IMR-90 (cell line): ENCODE measurements at regions not wholly inside any gene's neighbourhood (a gene's known extent, or its start where the extent isn't known, plus 50 kb on each side); places are given as distances from the start of the nearest gene placed in this dataset.
"Not testable (repeated sequence)": the region's sequence is repeated elsewhere in the genome, so short reads cannot be mapped to it uniquely, and the experiment has no call there.

Experiments
- ATAC-seq: fragments of 200-7000 bp; cut with Tn5 transposase; 2 replicates; pipeline ENCODE4 v1.9.1; 2020; ENCODE audit warnings: low read depth, mild to moderate bottlenecking, moderate library complexity
- BruUV-seq: library from RNA; stranded (reverse); fragments of 400-500 nt; replicated peaks from 2 replicates; lab custom pipeline; 2021; lab: Mats Ljungman, UMichigan
- CTCF ChIA-PET: fragments of 300-600 bp; formaldehyde crosslinking; extraction: SDS; loops from one replicate; lab custom pipeline; 2021; ENCODE audit warnings: antibody characterized with exemption; lab: Yijun Ruan, JAX
- POLR2A ChIA-PET: fragments of 300-600 bp; sonication (Branson Sonifier 250); formaldehyde crosslinking; loops from one replicate; lab custom pipeline; 2022; ENCODE audit warnings: antibody characterized with exemption; ENCODE audit not compliant: unreplicated experiment; lab: Charles Lee
- DNase-seq: peaks from one replicate; pipeline ENCODE4 v3.0.0; 2013
- H2AFZ ChIP-seq: replicated peaks from 2 replicates; pipeline ENCODE3; 2013; ENCODE audit warnings: low read length, mild to moderate bottlenecking; ENCODE audit not compliant: poor library complexity
- H2AK5ac ChIP-seq: 2 replicates; pipeline ENCODE4 v1.6.1; 2013; ENCODE audit warnings: low read depth, low read length, inconsistent platforms
- H2AK9ac ChIP-seq: replicated peaks from 2 replicates; pipeline ENCODE3; 2013; ENCODE audit warnings: mild to moderate bottlenecking, low read depth, low read length, moderate library complexity; ENCODE audit not compliant: poor library complexity
- H2BK120ac ChIP-seq: 2 replicates; pipeline ENCODE4 v1.6.1; 2013; ENCODE audit warnings: low read depth, low read length, inconsistent platforms
- H2BK15ac ChIP-seq: 3 replicates; pipeline ENCODE4 v1.6.1; 2013; ENCODE audit warnings: low read depth, low read length, inconsistent platforms
- H2BK20ac ChIP-seq: 2 replicates; pipeline ENCODE4 v1.6.1; 2013; ENCODE audit warnings: low read depth, mild to moderate bottlenecking, inconsistent platforms, low read length, moderate library complexity
- H2BK5ac ChIP-seq: 2 replicates; pipeline ENCODE4 v1.6.1; 2013; ENCODE audit warnings: mild to moderate bottlenecking, low read depth, low read length, inconsistent platforms; ENCODE audit not compliant: poor library complexity, severe bottlenecking
- H3K14ac ChIP-seq: replicated peaks from 2 replicates; pipeline ENCODE4 v1.6.1; 2013; ENCODE audit warnings: low read depth, low read length, inconsistent platforms
- H3K18ac ChIP-seq: 2 replicates; pipeline ENCODE4 v1.6.1; 2013; ENCODE audit warnings: low read depth, low read length, control low read depth
- H3K23ac ChIP-seq: 2 replicates; pipeline ENCODE4 v1.6.1; 2013; ENCODE audit warnings: low read depth, low read length, inconsistent platforms
- H3K27ac ChIP-seq: 2 replicates; pipeline ENCODE4 v1.5.1; 2013; ENCODE audit warnings: mild to moderate bottlenecking, control low read depth, low read length; ENCODE audit not compliant: insufficient read depth
- H3K27me3 ChIP-seq: 2 replicates; pipeline ENCODE4 v1.6.1; 2013; ENCODE audit warnings: low read length; ENCODE audit not compliant: control insufficient read depth, insufficient read depth
- H3K36me3 ChIP-seq: 2 replicates; pipeline ENCODE4 v1.6.1; 2013; ENCODE audit warnings: low read length, mixed read lengths; ENCODE audit not compliant: control insufficient read depth, insufficient read depth
- H3K4ac ChIP-seq: 2 replicates; pipeline ENCODE4 v1.6.1; 2013; ENCODE audit warnings: low read depth, low read length, inconsistent platforms
- H3K4me1 ChIP-seq: 2 replicates; pipeline ENCODE4 v1.6.1; 2013; ENCODE audit warnings: low read length, mixed read lengths; ENCODE audit not compliant: control insufficient read depth, insufficient read depth
- H3K4me2 ChIP-seq: 2 replicates; pipeline ENCODE4 v1.6.1; 2013; ENCODE audit warnings: low read depth, mild to moderate bottlenecking, control low read depth, low read length, moderate library complexity
- H3K4me3 ChIP-seq: 2 replicates; pipeline ENCODE4 v1.5.1; 2013; ENCODE audit warnings: low read depth, mild to moderate bottlenecking, control low read depth, low read length, moderate library complexity; ENCODE audit not compliant: insufficient read depth
- H3K56ac ChIP-seq: 2 replicates; pipeline ENCODE4 v1.6.1; 2013; ENCODE audit warnings: low read length, inconsistent platforms; ENCODE audit not compliant: insufficient read depth; ENCODE audit errors: extremely low read depth
- H3K79me1 ChIP-seq, 2 experiments: 2 replicates each; pipeline ENCODE4 v1.6.1; 2013; ENCODE audit warnings: low read length in 2 of 2, inconsistent platforms in 1 of 2, low read depth in 1 of 2
- H3K9ac ChIP-seq: 2 replicates; pipeline ENCODE4 v1.6.1; 2013; ENCODE audit warnings: low read depth, low read length, control low read depth
- H3K9me1 ChIP-seq: 2 replicates; pipeline ENCODE4 v1.6.1; 2013; ENCODE audit warnings: low read length, inconsistent platforms; ENCODE audit not compliant: insufficient read depth
- H3K9me3 ChIP-seq: 2 replicates; pipeline ENCODE4 v1.6.1; 2013; ENCODE audit warnings: low read length; ENCODE audit not compliant: control insufficient read depth, insufficient read depth
- H4K20me1 ChIP-seq: 2 replicates; pipeline ENCODE4 v1.6.1; 2013; ENCODE audit warnings: low read length, inconsistent platforms; ENCODE audit not compliant: insufficient read depth
- H4K5ac ChIP-seq: 2 replicates; pipeline ENCODE4 v1.6.1; 2013; ENCODE audit warnings: mild to moderate bottlenecking, low read depth, low read length, control low read depth
- H4K8ac ChIP-seq, 2 experiments: 2 replicates each; pipeline ENCODE4 v1.6.1; 2013; ENCODE audit warnings: low read depth in 2 of 2, low read length in 2 of 2, control low read depth in 1 of 2, inconsistent platforms in 1 of 2
- H4K91ac ChIP-seq: 2 replicates; pipeline ENCODE4 v1.6.1; 2013; ENCODE audit warnings: low read depth, low read length, inconsistent platforms; ENCODE audit not compliant: insufficient read depth
- WGBS, 2 experiments: methylation state at CpG; one replicate each; pipeline versions ENCODE4 v1.1.5 to v1.1.7; 2013; ENCODE audit warnings: missing lambda C conversion rate in 2 of 2; ENCODE audit not compliant: insufficient read length in 1 of 2; ENCODE audit errors: extremely low coverage in 2 of 2; 5-methylcytosine and 5-hydroxymethylcytosine counted together
- dilution Hi-C: fragments of 300-500 bp; cut with HindIII; formaldehyde crosslinking; loops from one replicate; pipeline ENCODE4 v1.14.3; 2018; ENCODE audit warnings: low sequenced_read_pairs; ENCODE audit not compliant: unreplicated experiment
- in situ Hi-C: fragments of 300-500 bp; cut with MboI; formaldehyde crosslinking; loops from 3 replicates; pipeline ENCODE4 v1.14.3; 2019; ENCODE audit warnings: low sequenced_read_pairs, inconsistent platforms, mixed read lengths
- intact Hi-C: fragments of 100-400 bp; cut with micrococcal nuclease; formaldehyde crosslinking; loops from 2 replicates; pipeline ENCODE4 v1.10.0; 2022

GRCh38 chr21:13963259-13963658, 247.5 kb downstream of the LIPI start:
- H2AK9ac ChIP-seq, BruUV-seq, H3K4me2 ChIP-seq, CTCF ChIA-PET, dilution Hi-C loops, H3K27me3 ChIP-seq, H3K9me3 ChIP-seq, H3K4me1 ChIP-seq, H4K20me1 ChIP-seq, POLR2A ChIA-PET, H3K18ac ChIP-seq, H2BK20ac ChIP-seq, H4K91ac ChIP-seq, H3K9me1 ChIP-seq, H2AFZ ChIP-seq, H4K5ac ChIP-seq, H2BK120ac ChIP-seq, H3K14ac ChIP-seq, H3K56ac ChIP-seq, H3K23ac ChIP-seq, ATAC-seq, H3K4ac ChIP-seq, H3K27ac ChIP-seq, H2AK5ac ChIP-seq, H2BK5ac ChIP-seq, H3K9ac ChIP-seq, H3K79me1 ChIP-seq, in situ Hi-C loops, H3K4me3 ChIP-seq, H3K36me3 ChIP-seq, H2BK15ac ChIP-seq, DNase-seq, H4K8ac ChIP-seq: not testable (repeated sequence)
- WGBS, 2 experiments, result no CpG with 5 or more reads among the region's 3 CpGs
- intact Hi-C loops, result loop anchor here (10.0 kb wide), 1 partner anchor 82 kb away; no protein-coding TSS in a partner anchor
